ENCODE measurements at regions not wholly inside any gene's neighbourhood (a gene's known extent, or its start where the extent isn't known, plus 50 kb on each side); places are given as distances from the start of the nearest gene placed in this dataset.

- TF ChIP-seq CTCF (IDR thresholded peaks at IDR 0.05) (no peak), POLR2A (IDR thresholded peaks at IDR 0.05) (no peak)
These were observed 149.0 kb downstream of the GLI2 start for GRCh38 chr2:120884472-120885290.
